ENCODE measurements at regions not wholly inside any gene's neighbourhood (a gene's known extent, or its start where the extent isn't known, plus 50 kb on each side); places are given as distances from the start of the nearest gene placed in this dataset.

GRCh38 chr5:93313672-93314071 is 267.3 kb downstream of the NR2F1-AS1 start:
- H3K4me3 ChIP-seq: no peak overlapping the region
- Mint-ChIP-seq H3K9me3 (peaks cover 10% of the 10 kb centered on the region; the same call in 2 of the 3 replicates), H3K4me1 (no peaks in the 10 kb centered on the region), H3K27ac (no peak overlapping the region), H3K4me3 (no peak overlapping the region), H3K36me3 (ENCODE audit: low read depth) (no peaks in the 10 kb centered on the region; the same call in 2 of the 3 replicates), H3K27me3 (ENCODE audit: insufficient read depth, low read depth, poor library complexity) (no peaks in the 10 kb centered on the region)
- TF ChIP-seq EZH2phosphoT487 (IDR thresholded peaks at IDR 0.05; ENCODE audit: unreplicated experiment) (no peak), STAT1 (IDR thresholded peaks at IDR 0.05; ENCODE audit: unreplicated experiment) (no peak)
- H3K9me2 ChIP-seq (ENCODE audit: insufficient read depth): peaks cover 3% of the 10 kb centered on the region; the same call in 1 of the 2 replicates
- no peaks in the 10 kb centered on the region for H3K36me3 ChIP-seq (ENCODE audit: insufficient read depth)
- H4K20me1 ChIP-seq (replicated peaks; ENCODE audit: insufficient read depth): no peaks in the 10 kb centered on the region
- ATAC-seq (no peak), DNase-seq (ENCODE audit: low spot score) (no peak)
- H3F3A ChIP-seq (replicated peaks; ENCODE audit: low read depth): no peaks in the 10 kb centered on the region
- H3K79me2 ChIP-seq (replicated peaks; ENCODE audit: insufficient read depth): no peaks in the 10 kb centered on the region
- no peak overlapping the region for H3K4me2 ChIP-seq
- no peak overlapping the region for H2AFZ ChIP-seq
- H3K4me1 ChIP-seq (ENCODE audit: insufficient read depth): no peaks in the 10 kb centered on the region
- H3K27me3 ChIP-seq (ENCODE audit: insufficient read depth): no peaks in the 10 kb centered on the region
- H3K27ac ChIP-seq (ENCODE audit: low read depth): no peak overlapping the region

GRCh38 chr5:93311881-93312280 is 269.1 kb downstream of the NR2F1-AS1 start:
- Mint-ChIP-seq H3K27ac (no peak overlapping the region), H3K4me3 (no peak overlapping the region), H3K36me3 (ENCODE audit: low read depth) (no peaks in the 10 kb centered on the region; the same call in 2 of the 3 replicates), H3K9me3 (peaks cover 10% of the 10 kb centered on the region; the same call in 2 of the 3 replicates), H3K27me3 (ENCODE audit: insufficient read depth, low read depth, poor library complexity) (peaks cover 3% of the 10 kb centered on the region), H3K4me1 (no peaks in the 10 kb centered on the region; the same call in 2 of the 3 replicates)
- ATAC-seq (no peak), DNase-seq (ENCODE audit: low spot score) (no peak)
- no peak for TF ChIP-seq POLR2AphosphoS5 (IDR thresholded peaks at IDR 0.05; ENCODE audit: low read depth)
- Histone ChIP-seq H3K9me2 (ENCODE audit: insufficient read depth) (peaks cover 3% of the 10 kb centered on the region; the same call in 1 of the 2 replicates), H3K4me3 (no peak overlapping the region), H3K4me1 (ENCODE audit: insufficient read depth) (no peaks in the 10 kb centered on the region), H3F3A (replicated peaks; ENCODE audit: low read depth) (no peaks in the 10 kb centered on the region), H4K20me1 (replicated peaks; ENCODE audit: insufficient read depth) (no peaks in the 10 kb centered on the region), H3K27me3 (ENCODE audit: insufficient read depth) (no peaks in the 10 kb centered on the region), H3K79me2 (replicated peaks; ENCODE audit: insufficient read depth) (no peaks in the 10 kb centered on the region), H2AFZ (no peak overlapping the region), H3K4me2 (no peak overlapping the region), H3K36me3 (ENCODE audit: insufficient read depth) (no peaks in the 10 kb centered on the region), H3K27ac (ENCODE audit: low read depth) (no peak overlapping the region)

GRCh38 chr5:93307557-93307956 is 273.5 kb downstream of the NR2F1-AS1 start:
- Histone ChIP-seq H3K36me3 (ENCODE audit: insufficient read depth) (no peaks in the 10 kb centered on the region), H3K9me2 (ENCODE audit: insufficient read depth) (no peaks in the 10 kb centered on the region; the same call in 1 of the 2 replicates), H3K4me3 (no peak overlapping the region), H3K4me2 (no peak overlapping the region), H3K4me1 (ENCODE audit: insufficient read depth) (peaks cover 9% of the 10 kb centered on the region), H3K79me2 (replicated peaks; ENCODE audit: insufficient read depth) (no peaks in the 10 kb centered on the region), H3F3A (replicated peaks; ENCODE audit: low read depth) (no peaks in the 10 kb centered on the region), H2AFZ (no peak overlapping the region), H4K20me1 (replicated peaks; ENCODE audit: insufficient read depth) (no peaks in the 10 kb centered on the region), H3K27me3 (ENCODE audit: insufficient read depth) (no peaks in the 10 kb centered on the region), H3K27ac (ENCODE audit: low read depth) (no peak overlapping the region)
- no peak for TF ChIP-seq STAT1 (IDR thresholded peaks at IDR 0.05; ENCODE audit: unreplicated experiment)
- no peak for TF ChIP-seq ZNF331 (CRISPR knock-in tag; IDR thresholded peaks at IDR 0.05; ENCODE audit: low read depth)
- TF ChIP-seq CREB1 (CRISPR knock-in tag; IDR thresholded peaks at IDR 0.05; ENCODE audit: low read depth): no peak
- TF ChIP-seq JUNB (IDR thresholded peaks at IDR 0.05; ENCODE audit: unreplicated experiment): no peak
- TF ChIP-seq EZH2phosphoT487 (IDR thresholded peaks at IDR 0.05; ENCODE audit: unreplicated experiment): no peak
- TF ChIP-seq, protein P1, sequence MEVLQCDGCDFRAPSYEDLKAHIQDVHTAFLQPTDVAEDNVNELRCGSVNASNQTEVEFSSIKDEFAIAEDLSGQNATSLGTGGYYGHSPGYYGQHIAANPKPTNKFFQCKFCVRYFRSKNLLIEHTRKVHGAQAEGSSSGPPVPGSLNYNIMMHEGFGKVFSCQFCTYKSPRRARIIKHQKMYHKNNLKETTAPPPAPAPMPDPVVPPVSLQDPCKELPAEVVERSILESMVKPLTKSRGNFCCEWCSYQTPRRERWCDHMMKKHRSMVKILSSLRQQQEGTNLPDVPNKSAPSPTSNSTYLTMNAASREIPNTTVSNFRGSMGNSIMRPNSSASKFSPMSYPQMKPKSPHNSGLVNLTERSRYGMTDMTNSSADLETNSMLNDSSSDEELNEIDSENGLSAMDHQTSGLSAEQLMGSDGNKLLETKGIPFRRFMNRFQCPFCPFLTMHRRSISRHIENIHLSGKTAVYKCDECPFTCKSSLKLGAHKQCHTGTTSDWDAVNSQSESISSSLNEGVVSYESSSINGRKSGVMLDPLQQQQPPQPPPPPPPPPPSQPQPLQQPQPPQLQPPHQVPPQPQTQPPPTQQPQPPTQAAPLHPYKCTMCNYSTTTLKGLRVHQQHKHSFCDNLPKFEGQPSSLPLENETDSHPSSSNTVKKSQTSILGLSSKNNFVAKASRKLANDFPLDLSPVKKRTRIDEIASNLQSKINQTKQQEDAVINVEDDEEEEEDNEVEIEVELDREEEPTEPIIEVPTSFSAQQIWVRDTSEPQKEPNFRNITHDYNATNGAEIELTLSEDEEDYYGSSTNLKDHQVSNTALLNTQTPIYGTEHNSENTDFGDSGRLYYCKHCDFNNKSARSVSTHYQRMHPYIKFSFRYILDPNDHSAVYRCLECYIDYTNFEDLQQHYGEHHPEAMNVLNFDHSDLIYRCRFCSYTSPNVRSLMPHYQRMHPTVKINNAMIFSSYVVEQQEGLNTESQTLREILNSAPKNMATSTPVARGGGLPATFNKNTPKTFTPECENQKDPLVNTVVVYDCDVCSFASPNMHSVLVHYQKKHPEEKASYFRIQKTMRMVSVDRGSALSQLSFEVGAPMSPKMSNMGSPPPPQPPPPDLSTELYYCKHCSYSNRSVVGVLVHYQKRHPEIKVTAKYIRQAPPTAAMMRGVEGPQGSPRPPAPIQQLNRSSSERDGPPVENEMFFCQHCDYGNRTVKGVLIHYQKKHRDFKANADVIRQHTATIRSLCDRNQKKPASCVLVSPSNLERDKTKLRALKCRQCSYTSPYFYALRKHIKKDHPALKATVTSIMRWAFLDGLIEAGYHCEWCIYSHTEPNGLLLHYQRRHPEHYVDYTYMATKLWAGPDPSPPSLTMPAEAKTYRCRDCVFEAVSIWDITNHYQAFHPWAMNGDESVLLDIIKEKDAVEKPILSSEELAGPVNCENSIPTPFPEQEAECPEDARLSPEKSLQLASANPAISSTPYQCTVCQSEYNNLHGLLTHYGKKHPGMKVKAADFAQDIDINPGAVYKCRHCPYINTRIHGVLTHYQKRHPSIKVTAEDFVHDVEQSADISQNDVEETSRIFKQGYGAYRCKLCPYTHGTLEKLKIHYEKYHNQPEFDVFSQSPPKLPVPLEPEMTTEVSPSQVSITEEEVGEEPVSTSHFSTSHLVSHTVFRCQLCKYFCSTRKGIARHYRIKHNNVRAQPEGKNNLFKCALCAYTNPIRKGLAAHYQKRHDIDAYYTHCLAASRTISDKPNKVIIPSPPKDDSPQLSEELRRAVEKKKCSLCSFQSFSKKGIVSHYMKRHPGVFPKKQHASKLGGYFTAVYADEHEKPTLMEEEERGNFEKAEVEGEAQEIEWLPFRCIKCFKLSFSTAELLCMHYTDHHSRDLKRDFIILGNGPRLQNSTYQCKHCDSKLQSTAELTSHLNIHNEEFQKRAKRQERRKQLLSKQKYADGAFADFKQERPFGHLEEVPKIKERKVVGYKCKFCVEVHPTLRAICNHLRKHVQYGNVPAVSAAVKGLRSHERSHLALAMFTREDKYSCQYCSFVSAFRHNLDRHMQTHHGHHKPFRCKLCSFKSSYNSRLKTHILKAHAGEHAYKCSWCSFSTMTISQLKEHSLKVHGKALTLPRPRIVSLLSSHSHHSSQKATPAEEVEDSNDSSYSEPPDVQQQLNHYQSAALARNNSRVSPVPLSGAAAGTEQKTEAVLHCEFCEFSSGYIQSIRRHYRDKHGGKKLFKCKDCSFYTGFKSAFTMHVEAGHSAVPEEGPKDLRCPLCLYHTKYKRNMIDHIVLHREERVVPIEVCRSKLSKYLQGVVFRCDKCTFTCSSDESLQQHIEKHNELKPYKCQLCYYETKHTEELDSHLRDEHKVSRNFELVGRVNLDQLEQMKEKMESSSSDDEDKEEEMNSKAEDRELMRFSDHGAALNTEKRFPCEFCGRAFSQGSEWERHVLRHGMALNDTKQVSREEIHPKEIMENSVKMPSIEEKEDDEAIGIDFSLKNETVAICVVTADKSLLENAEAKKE (CRISPR knock-in tag; IDR thresholded peaks at IDR 0.05): no peak
- no peaks in the 10 kb centered on the region for H3K36me3 Mint-ChIP-seq (ENCODE audit: low read depth)
- no peaks in the 10 kb centered on the region; the same call in 2 of the 3 replicates for H3K9me3 Mint-ChIP-seq
- DNase-seq (ENCODE audit: low spot score): no peak
- ATAC-seq: no peak
- no peak overlapping the region for H3K4me3 Mint-ChIP-seq
- no peak overlapping the region for H3K27ac Mint-ChIP-seq
- H3K27me3 Mint-ChIP-seq (ENCODE audit: insufficient read depth, low read depth, poor library complexity): peaks cover 3% of the 10 kb centered on the region
- peaks cover 15% of the 10 kb centered on the region for H3K4me1 Mint-ChIP-seq

Measured in GM23338 (cell line).